H4 (cell line): ENCODE measurements at regions not wholly inside any gene's neighbourhood (a gene's known extent, or its start where the extent isn't known, plus 50 kb on each side); places are given as distances from the start of the nearest gene placed in this dataset.

Experiments
- DNase-seq: peaks from one replicate; pipeline ENCODE4 v3.0.0-alpha.2; 2015; ENCODE audit warnings: low spot score

DNA sequence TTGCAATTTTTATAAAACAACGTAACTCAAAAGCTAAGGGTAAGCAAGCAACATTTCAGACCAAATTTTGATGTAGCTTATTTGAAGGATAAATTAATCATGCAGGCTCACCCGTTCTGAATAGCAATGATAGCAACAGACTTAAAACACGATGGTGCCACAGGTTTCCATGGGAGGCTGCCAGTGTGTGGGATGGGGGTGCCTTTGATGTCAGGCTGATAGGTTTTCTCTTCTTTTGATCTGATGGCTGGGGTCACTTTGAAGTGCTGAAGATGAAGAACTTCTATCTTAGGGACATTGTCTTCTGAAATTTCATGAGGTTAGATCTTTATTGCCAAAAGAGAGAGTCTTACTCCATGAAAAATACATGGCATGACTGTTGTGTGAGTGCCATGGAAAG, 206.8 kb downstream of the LPIN1 start:
- no peak for DNase-seq

- no peak for DNase-seq
These were observed 208.9 kb downstream of the LPIN1 start for GRCh38 chr2:11955314-11955713.

DNA sequence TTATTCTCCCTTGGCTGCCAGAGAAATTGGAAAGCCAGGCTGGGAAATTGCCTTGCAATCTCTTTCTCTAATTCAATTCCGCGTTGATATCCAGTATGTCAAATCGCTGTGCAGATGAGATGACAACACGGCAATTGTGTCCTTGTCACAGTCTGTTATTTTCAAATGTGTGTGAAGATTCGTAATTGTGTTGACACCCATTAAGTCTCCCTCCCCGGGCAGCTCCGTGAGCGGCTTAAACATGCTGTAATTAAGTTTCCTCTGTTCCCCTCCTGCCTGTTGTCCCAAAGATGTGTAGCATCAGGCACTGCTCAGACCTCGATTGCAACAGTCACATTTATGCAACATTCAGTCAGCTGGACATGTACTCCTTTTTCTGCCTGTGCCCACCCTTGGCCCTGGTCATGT, 209.5 kb downstream of the LPIN1 start:
- DNase-seq: no peak

DNA sequence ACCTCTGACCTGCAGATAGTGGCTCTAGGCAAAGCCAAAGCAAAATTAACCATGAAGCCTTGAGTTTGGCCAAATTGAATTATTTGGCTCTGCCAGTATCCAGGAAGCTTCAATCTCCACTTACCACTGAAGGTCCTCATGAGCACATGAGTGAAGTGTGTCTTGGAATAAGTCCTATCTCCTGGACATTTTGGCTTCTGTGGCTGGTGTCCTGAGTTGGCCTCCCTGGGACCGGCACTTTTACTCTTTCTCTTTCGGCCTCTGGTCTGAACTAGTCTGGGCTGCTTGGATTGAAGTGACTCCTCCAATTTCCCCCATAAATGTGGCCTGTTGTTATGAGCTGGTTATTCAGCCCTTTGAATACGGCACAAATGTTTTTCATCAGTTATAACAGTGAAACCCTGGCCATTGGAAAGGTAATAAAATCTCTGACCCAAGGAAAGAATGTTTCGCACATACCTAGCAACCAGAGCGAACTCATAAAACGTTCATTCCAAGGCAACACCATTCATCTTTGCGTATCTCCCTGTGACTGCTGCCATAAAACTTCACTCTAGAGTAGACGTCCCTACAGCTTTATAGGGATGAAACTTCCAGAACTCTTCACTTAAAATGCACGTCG, 216.4 kb downstream of the LPIN1 start:
- DNase-seq: no peak

- DNase-seq: no peak
These were observed 217.5 kb downstream of the LPIN1 start for GRCh38 chr2:11963966-11964365.

- no peak for DNase-seq
These were observed 221.6 kb downstream of the LPIN1 start for GRCh38 chr2:11967946-11968465.

GRCh38 chr2:11968521-11968920, 222.1 kb downstream of the LPIN1 start:
- no peak for DNase-seq

DNA sequence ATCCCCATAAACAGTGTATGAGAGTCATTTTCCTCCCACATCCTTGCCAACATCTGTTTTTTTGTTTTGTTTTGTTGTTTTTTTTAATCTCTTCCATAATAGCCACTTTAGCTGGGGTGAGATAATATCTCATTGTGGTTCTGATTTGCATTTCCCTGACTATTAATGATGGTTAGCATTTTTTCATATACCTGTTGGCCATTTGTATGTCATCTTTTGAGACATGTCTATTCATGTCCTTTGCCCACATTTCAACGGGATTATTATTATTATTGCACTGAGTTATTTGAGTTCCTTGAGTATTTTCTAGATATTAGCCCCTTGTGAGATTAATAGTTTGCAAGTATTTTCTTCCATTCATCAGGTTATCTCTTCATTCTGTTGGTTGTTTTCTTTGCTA, 223.3 kb downstream of the LPIN1 start:
- no peak for DNase-seq

- DNase-seq: no peak
These were observed 228.1 kb downstream of the LPIN1 start for GRCh38 chr2:11974573-11974972.

DNA sequence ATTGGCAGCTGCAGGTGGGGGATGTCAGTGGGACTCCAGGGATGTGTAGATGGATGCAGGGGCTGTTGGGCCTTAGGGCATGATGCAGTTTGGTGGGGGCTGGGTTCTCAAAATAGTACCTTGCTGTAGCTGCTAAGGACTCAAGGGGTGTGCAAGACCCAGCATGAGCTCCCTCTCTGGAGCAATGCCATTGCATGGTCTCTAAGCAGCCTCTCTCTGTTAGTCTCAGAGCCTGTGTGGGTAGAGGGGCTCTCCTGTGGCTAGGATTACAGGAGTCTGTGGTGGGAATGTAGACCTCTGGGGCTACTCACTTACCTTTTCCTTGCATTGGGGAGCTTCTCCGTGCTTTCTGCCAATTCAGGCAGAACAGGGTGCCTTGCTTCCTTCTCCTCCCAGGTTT, 228.9 kb downstream of the LPIN1 start:
- DNase-seq: no peak

DNA sequence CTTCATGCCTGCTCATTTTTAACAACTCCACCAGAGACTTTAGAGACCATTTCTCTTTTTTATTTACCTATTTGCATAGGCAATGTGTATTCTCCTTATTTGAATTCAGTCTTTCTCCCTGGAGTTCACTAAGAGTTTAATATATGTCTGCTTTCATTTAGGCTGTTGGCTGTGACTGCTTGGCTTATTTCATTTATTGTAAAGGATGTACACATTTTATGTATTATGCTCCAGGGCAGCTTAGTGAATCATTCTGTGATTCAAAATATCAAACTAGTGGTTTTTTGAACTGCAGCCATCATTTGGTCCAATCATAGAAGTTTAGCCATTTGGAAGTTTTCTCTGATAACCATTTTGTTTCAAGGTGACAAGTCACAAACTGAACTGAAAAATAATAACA, 229.6 kb downstream of the LPIN1 start:
- no peak for DNase-seq

DNA sequence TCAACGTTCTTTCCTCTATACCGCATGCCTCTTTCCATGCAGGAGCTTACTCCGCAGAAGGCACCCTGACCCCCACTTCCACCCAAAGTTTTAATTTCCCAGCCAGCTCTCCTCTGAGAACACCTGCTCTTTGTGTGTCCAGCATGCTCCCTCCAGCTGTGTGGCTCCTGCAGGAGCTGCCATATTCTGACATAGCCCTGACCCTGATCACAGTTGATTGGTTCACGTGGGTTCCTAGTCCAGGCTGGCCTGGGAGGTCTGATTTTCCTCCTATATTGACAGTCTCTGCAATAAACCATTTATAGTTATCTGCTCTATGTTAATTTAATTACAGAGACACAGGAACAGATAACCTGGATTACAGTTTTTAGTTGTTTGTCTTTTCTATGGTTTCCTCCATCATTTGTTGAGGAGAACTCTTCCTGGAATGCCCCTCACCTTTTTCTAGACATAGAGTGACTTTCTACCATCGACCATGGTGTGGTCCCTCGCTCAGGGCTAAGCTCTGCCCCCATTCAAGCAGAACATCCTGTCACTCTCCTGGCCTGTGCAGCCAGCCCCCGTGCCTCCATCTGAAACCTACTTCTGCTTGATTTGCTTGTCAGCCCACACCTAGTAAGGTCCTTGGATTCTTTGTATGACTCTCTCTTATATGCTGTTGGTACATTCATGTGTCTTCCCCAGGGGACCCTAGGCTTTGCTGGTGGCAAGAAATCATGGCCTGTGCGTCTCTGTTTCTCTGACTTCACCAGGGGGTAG, 231.5 kb downstream of the LPIN1 start:
- DNase-seq: no peak

DNA sequence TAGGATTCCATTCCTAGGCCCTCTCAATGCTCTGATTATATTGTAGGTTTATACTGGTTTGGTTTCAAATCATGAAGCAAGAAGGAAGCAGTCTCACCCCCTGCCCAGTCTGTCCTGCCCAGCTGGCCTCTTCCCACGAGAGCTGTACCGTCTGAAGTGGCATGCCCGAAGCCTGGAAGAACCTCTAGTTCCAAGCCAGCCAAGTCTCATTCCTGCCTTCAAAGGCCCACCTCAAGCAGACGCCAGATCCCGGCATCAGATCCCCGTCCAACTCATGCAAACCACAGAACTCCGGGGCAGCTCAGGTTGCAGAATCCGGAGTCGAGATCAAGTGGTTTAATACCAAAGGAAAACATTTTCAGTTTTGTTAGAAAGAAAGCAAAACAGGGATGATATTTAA, 234.4 kb downstream of the LPIN1 start:
- peak; percentile 45 for DNase-seq

DNA sequence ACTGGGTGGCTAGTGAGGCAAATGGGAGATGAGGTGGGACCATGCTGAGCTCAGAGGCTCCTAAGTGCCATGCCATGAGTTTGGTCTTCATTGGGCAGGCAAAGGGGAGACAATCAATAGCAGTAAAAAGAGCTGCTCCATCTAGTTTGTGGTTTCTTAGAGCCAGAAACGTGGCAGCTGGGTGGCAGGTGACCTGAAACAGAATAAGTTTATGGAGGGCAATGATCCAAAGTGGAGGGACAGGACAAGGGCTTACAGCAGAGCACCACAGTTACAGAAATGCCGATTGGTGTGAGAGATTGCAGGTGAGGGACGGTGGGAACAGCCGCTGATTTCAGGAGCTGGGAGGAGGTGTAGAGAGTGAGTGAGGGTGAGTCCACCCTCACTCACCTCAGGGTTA, 237.0 kb downstream of the LPIN1 start:
- DNase-seq: no peak

DNA sequence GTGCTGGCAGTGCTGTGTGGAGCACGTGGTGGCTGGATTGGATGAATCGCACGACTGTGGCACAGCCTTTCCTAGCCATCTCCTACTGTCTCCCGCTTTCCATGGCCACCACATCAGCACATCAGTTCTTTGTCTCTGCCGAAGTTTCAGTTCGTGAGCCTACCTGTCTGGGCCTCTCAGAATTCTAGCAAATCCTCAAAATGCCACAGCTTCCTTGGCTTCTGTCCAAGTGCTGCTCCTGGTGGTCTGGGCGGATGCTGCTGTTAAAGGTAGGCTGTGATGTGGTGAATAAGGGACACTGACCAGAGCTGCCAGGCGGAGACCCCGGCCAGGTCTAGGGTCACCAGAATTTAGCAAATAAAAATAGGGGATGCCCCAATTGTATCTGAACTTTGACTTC, 237.4 kb downstream of the LPIN1 start:
- DNase-seq: no peak

DNA sequence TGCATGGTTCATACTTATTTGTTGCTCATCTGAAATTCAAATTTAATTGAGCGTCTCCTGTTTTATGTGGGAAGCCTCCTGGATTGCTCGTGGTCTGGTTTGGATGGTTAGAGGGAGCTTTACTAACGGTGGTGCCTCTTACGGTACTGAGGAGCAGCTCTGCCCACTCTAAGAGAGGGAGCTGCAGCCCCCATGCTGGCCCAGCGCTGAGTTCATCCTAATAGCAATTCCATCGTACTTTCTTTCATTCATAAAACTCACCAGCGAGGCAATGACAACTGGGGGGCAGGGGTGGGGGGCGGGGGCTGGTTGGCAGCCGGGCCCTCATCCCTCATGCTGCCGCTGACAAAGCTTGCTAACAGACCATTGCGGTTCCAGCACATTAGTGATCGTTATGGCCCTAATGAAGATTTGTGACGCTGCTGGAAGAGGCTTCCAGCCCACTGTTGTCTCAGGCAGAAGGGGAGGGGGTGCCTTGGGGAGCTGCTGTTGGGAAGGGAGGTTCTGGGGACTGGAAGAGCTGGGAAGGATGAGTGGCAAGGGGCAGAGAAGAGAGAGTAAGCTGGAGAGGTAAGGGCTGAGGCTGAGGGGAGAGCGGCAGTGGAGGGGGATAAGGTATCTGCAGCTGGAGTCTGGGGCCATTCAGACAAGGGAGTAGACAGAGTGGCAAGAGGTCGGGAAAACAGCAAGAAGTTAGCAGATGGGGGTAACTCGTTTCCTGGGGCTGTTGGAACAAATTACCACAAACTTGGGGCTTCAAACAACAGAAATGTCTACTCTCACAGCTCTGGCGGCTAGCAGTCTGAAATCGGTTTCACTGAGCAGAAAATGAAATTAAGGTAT, 238.1 kb downstream of the LPIN1 start:
- no peak for DNase-seq

DNA sequence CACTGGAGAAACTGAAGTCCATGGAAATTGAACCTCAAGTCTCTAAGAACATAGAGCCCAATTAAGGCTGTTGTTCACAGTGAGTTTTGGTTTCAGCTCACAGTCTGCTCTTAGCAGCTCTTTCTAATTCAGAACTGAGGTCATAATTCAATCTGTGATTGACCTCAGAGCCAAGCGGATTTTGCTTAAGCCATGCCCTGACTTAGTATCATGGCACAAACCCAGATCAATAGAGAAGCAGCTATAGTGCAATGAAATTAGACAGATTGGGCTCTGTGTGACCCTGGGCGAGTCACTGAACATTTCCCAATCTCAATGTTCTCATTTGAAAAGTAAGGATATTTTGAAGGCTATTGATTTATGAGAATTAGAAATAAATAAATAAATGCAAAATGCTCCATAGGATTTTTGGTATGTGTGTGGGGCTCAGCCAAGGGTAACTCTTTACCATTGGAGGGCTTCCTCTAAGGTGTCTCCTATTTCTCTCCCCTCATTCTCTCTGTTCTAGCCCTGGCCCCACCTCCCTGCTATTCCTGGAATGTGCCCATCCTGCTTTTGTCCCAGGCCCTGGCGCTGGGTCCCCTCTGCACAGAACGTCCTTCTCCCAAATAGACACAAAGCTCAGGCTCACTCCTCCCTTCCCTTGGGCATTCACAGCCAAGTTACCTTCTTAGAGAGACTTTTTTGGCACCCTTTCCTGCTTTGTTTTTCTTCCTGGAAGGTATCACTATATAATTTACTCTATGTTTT, 239.6 kb downstream of the LPIN1 start:
- no peak for DNase-seq

GRCh38 chr2:11987151-11987550, 240.7 kb downstream of the LPIN1 start:
- no peak for DNase-seq

DNA sequence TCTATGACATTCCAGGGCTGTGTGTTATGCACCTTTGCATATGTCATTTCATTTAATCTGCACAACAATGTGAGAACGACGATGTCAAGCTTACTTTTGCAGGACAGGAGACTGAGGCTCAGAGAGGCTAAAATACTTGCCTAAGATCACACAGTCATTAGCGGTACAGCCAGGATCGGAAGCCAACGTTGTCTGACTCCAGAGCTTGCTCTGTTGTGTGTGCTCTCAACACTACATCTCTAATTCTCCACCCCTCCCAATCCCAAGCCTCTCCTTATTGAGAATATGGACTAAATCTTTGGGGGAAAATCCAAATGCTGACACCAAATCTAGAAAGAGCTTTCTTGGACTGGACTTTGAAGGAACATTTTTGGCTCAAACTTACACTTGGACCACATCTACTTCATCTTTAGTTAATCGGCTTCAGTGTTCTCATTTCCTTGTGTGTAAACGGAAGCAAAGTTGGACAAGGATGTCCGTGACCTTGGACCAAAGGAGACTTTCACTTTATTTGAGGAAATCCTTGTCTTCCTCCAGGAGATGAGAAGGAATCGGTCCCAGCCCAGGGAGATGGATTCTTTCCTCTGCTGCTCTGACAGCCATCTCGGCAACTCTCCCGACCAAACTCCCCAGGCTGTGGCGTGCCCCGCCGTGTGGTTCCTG, 242.4 kb downstream of the LPIN1 start:
- no peak for DNase-seq

GRCh38 chr2:11989354-11989703, 242.9 kb downstream of the LPIN1 start:
- no peak for DNase-seq

GRCh38 chr2:11990576-11990975, 244.1 kb downstream of the LPIN1 start:
- no peak for DNase-seq
